ENCODE measurements at regions not wholly inside any gene's neighbourhood (a gene's known extent, or its start where the extent isn't known, plus 50 kb on each side); places are given as distances from the start of the nearest gene placed in this dataset.

GRCh38 chr10:108208732-108209131, 1044.2 kb upstream of the SORCS1 start:
- no peak for DNase-seq (ENCODE audit: low read depth)
- no peak for TF ChIP-seq CTCF (conservative IDR thresholded peaks at IDR 0.05; ENCODE audit: low read depth, low read length)
- no peak overlapping the region for H3K4me3 ChIP-seq (ENCODE audit: low read depth, low read length)

GRCh38 chr10:108208038-108208437, 1043.5 kb upstream of the SORCS1 start:
- DNase-seq (ENCODE audit: low read depth), result no peak

GRCh38 chr10:108204528-108205305, 1040.2 kb upstream of the SORCS1 start:
- no peak overlapping the region for H3K4me3 ChIP-seq (ENCODE audit: low read depth, low read length)
- peak; percentile 54 for TF ChIP-seq CTCF (conservative IDR thresholded peaks at IDR 0.05; ENCODE audit: low read depth, low read length)
- DNase-seq (ENCODE audit: low read depth), result peak; percentile 17

More at GRCh38 chr10:108208038-108208437, 1043.5 kb upstream of the SORCS1 start:
- no peak for TF ChIP-seq CTCF (conservative IDR thresholded peaks at IDR 0.05; ENCODE audit: low read depth, low read length)
- no peak overlapping the region for H3K4me3 ChIP-seq (ENCODE audit: low read depth, low read length)

GRCh38 chr10:108203905-108204527, 1039.5 kb upstream of the SORCS1 start:
- DNase-seq (ENCODE audit: low read depth), result no peak
- no peak for TF ChIP-seq CTCF (conservative IDR thresholded peaks at IDR 0.05; ENCODE audit: low read depth, low read length)
- H3K4me3 ChIP-seq (ENCODE audit: low read depth, low read length), result no peak overlapping the region

GRCh38 chr10:108187408-108188012, 1023.0 kb upstream of the SORCS1 start:
- no peak overlapping the region for H3K4me3 ChIP-seq (ENCODE audit: low read depth, low read length)
- DNase-seq (ENCODE audit: low read depth), result no peak
- no peak for TF ChIP-seq CTCF (conservative IDR thresholded peaks at IDR 0.05; ENCODE audit: low read depth, low read length)

GRCh38 chr10:108184114-108184513, 1019.6 kb upstream of the SORCS1 start:
- H3K4me3 ChIP-seq (ENCODE audit: low read depth, low read length), result no peak overlapping the region
- TF ChIP-seq CTCF (conservative IDR thresholded peaks at IDR 0.05; ENCODE audit: low read depth, low read length), result no peak
- no peak for DNase-seq (ENCODE audit: low read depth)
